Thymus (tissue), 11 donors: ENCODE measurements at regions not wholly inside any gene's neighbourhood (a gene's known extent, or its start where the extent isn't known, plus 50 kb on each side); places are given as distances from the start of the nearest gene placed in this dataset.

Source experiments
- DNase-seq, 9 donors: peaks; one replicate each; pipeline ENCODE4 v3.0.0-alpha.2; 2013; ENCODE audit warnings: low spot score in 9 of 9, low read depth in 6 of 9, missing footprints in 1 of 9
- H3K27ac ChIP-seq, 2 donors: one replicate each; pipeline ENCODE4 v1.5.1; 2013; ENCODE audit warnings: control low read depth in 1 of 2, low read depth in 1 of 2, low read length in 1 of 2, mild to moderate bottlenecking in 1 of 2, moderate library complexity in 1 of 2
- H3K27me3 ChIP-seq, 2 donors: one replicate each; pipeline ENCODE4 v1.5.1; 2013; ENCODE audit warnings: low read length in 1 of 2; ENCODE audit not compliant: control insufficient read depth in 2 of 2, insufficient read depth in 1 of 2
- H3K36me3 ChIP-seq, 2 donors: one replicate each; pipeline ENCODE4 v1.5.1; 2013; ENCODE audit warnings: low read length in 1 of 2, mild to moderate bottlenecking in 1 of 2, moderate library complexity in 1 of 2; ENCODE audit not compliant: control insufficient read depth in 2 of 2, insufficient read depth in 2 of 2
- H3K4me1 ChIP-seq, 2 donors: one replicate each; pipeline ENCODE4 v1.5.1; 2013; ENCODE audit warnings: low read length in 2 of 2; ENCODE audit not compliant: control insufficient read depth in 2 of 2, insufficient read depth in 2 of 2
- H3K4me3 ChIP-seq, 2 donors: one replicate each; pipeline ENCODE4 v1.5.1; 2013; ENCODE audit warnings: low read length in 2 of 2, control low read depth in 1 of 2, mild to moderate bottlenecking in 1 of 2
- H3K9me3 ChIP-seq, 2 donors: one replicate each; pipeline ENCODE4 v1.5.1; 2013; ENCODE audit warnings: low read length in 1 of 2, mild to moderate bottlenecking in 1 of 2; ENCODE audit not compliant: control insufficient read depth in 2 of 2, insufficient read depth in 1 of 2
- WGBS: extraction: QIAGEN DNeasy Blood & Tissue Kit; methylation state at CpG from one replicate; pipeline ENCODE4 v1.1.7; 2013; 5-methylcytosine and 5-hydroxymethylcytosine counted together
- donor health status: healthy.

GRCh38 chr1:229194096-229194495 lies 76.8 kb upstream of the RAB4A start:
- Histone ChIP-seq H3K27me3 (no peaks in the 10 kb centered on the region), H3K27ac (no peak overlapping the region), H3K36me3 (no peaks in the 10 kb centered on the region), H3K9me3 (no peaks in the 10 kb centered on the region), H3K4me3 (no peak overlapping the region), H3K4me1 (no peaks in the 10 kb centered on the region)
- 95% methylated on average over 9 of the region's 9 CpGs for WGBS
- DNase-seq: no peak

DNA sequence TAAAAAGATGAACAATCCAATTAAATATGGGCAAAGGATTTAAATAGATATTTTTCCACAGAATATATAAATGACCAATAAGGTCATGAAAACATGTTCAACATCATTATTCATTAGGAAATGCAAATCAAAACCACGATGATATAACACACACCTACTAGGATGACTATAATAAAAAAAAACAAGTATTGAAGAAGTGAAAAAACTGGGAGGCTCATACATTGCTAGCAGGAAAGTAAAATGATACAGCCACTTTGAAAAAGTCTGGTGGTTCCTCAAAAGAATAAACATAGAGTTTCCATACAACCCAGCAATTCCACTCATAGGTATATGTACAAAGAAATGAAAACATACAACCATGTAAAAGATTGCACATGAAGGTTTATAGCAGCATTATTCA lies 75.7 kb upstream of the RAB4A start:
- WGBS: 89% methylated on average over 1 of the region's 1 CpG
- Histone ChIP-seq H3K4me1 (peaks cover 6 to 11% of the 10 kb centered on the region in 2 donors), H3K27me3 (no peaks in the 10 kb centered on the region), H3K4me3 (no peak overlapping the region), H3K36me3 (no peaks in the 10 kb centered on the region), H3K9me3 (no peaks in the 10 kb centered on the region), H3K27ac (no peak overlapping the region)
- no peak for DNase-seq

- H3K9me3 ChIP-seq: no peaks in the 10 kb centered on the region
Measured at GRCh38 chr1:229196404-229197264, 74.3 kb upstream of the RAB4A start.

GRCh38 chr1:229197265-229197585 lies 73.7 kb upstream of the RAB4A start:
- 94% methylated on average over 5 of the region's 5 CpGs for WGBS
- Histone ChIP-seq H3K27ac (no peak overlapping the region), H3K9me3 (no peaks in the 10 kb centered on the region), H3K36me3 (no peaks in the 10 kb centered on the region), H3K4me3 (no peak overlapping the region), H3K4me1 (peaks cover 6 to 13% of the 10 kb centered on the region in 2 donors), H3K27me3 (no peaks in the 10 kb centered on the region)
- no peak for DNase-seq

More at GRCh38 chr1:229196404-229197264, 74.3 kb upstream of the RAB4A start:
- Histone ChIP-seq H3K36me3 (no peaks in the 10 kb centered on the region), H3K4me3 (no peak overlapping the region), H3K27ac (no peak overlapping the region), H3K27me3 (no peaks in the 10 kb centered on the region), H3K4me1 (peaks cover 6 to 13% of the 10 kb centered on the region in 2 donors)
- WGBS: 97% methylated on average over 6 of the region's 6 CpGs
- no peak for DNase-seq

DNA sequence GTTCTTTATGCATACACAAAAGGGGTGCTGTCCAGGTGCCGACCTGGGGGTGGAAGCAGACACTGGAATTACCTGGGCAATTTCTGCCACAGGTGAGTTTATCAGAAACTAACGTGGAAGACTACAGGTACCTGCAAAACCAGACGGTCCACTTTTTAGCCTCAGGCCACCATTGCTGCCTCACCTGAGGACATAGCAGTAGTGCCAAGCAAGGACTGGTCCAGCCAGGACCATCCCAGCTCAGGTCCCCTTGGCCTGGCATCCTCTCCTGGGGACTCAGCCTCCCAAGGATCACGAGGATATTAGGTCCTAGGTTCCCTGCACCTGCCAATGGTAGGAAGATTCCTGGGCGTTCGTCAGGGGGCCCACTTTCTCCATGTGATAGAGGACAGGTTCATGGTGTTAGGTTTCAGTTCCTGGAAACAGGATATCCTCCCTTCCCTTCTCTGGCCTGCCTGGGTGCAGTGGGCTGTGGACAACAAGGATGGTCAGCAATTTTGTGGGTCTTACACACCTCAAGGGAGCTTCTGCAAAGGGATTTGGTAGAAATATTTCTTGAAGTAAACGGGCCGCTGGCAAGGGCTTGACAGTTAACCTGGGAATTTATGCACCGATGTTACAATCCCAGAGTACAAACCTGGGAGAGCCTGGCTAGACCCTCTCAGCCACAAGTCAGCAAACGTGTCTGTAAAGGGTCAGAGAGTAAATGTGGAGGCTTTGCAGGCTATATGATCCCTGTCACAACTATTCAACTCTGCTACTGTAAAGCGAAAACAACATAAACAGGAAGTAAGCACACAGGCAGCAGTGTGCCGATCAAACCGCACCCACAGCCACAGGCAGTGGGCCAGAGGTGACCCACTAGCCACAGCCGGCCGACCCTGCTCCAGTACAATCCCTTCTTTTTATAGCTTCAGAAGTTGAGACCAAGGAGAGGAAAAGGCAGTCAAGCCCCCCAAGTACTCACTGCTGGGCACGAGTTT lies 71.4 kb upstream of the RAB4A start:
- no peaks in the 10 kb centered on the region for H3K36me3 ChIP-seq
- peaks cover 6 to 24% of the 10 kb centered on the region in 2 donors for H3K4me1 ChIP-seq
- H3K4me3 ChIP-seq: no peak overlapping the region
- peak in 3 of 9 donors; percentile 27 to 71 (median 51) for DNase-seq
- no peaks in the 10 kb centered on the region for H3K27me3 ChIP-seq
- H3K27ac ChIP-seq: peak overlapping the region in 1 of 2 donors; percentile 57
- WGBS: 74% methylated on average over 16 of the region's 16 CpGs
- H3K9me3 ChIP-seq: no peaks in the 10 kb centered on the region

- H3K36me3 ChIP-seq: no peaks in the 10 kb centered on the region
- no peaks in the 10 kb centered on the region for H3K27me3 ChIP-seq
- H3K4me3 ChIP-seq: no peak overlapping the region
- WGBS: 81% methylated on average over 5 of the region's 5 CpGs
- DNase-seq: peak in 4 of 9 donors; percentile 30 to 73 (median 60)
- peaks cover 16 to 50% of the 10 kb centered on the region in 2 donors for H3K4me1 ChIP-seq
- no peaks in the 10 kb centered on the region for H3K9me3 ChIP-seq
- no peak overlapping the region for H3K27ac ChIP-seq
Measured at GRCh38 chr1:229203030-229203751, 67.7 kb upstream of the RAB4A start.

GRCh38 chr1:229203991-229204632 lies 66.8 kb upstream of the RAB4A start:
- peaks cover 16 to 50% of the 10 kb centered on the region in 2 donors for H3K4me1 ChIP-seq
- DNase-seq: no peak
- 97% methylated on average over 11 of the region's 11 CpGs for WGBS
- no peaks in the 10 kb centered on the region for H3K27me3 ChIP-seq
- peaks cover 0 to 4% of the 10 kb centered on the region in 2 donors for H3K9me3 ChIP-seq
- no peak overlapping the region for H3K4me3 ChIP-seq
- peak overlapping the region in 1 of 2 donors; percentile 83 for H3K27ac ChIP-seq
- no peaks in the 10 kb centered on the region for H3K36me3 ChIP-seq

DNA sequence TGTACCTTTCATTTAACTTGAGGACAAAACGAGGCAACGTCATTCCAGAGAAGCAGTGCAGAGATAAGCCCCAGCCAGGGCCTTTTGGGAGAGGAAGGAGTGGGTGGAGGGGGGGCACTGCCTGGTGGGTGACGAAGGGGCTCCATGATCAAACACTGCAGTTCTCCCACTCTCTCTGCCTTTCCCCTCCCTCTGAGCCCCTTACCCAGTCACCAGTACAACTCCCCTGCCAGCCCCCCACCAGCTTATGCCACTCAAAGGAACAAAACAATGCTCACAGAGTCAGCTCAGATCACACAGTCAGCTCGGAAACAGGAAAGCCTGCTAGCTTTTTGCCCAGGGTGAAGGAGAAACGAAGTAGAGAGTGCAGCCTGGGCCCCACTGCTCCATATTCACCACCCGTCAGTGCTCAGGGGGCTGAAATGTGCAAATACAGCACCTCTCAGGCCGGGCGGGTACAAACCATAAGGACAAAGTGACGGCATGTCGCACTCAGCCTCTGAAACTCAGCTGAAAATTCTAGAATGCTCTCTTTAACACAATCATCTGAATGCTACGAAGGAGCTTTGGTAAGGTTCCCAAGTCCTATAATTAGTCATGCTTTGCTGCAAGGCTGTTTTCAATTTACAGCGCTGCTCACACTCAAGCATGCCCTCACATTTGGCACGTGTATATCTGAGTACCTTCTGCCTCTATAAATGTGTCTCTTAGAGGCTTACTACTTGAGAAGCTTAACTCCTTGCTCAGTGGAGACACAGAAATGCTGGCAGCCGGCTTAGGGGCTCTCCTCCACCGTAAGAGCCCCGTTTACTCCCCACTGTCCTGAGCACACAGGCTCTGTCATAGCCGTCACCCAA lies 65.8 kb upstream of the RAB4A start:
- peaks cover 9 to 40% of the 10 kb centered on the region in 2 donors for H3K4me1 ChIP-seq
- no peak overlapping the region for H3K4me3 ChIP-seq
- H3K36me3 ChIP-seq: no peaks in the 10 kb centered on the region
- H3K27me3 ChIP-seq: no peaks in the 10 kb centered on the region
- DNase-seq: peak in 6 of 9 donors; percentile 31 to 75 (median 38)
- H3K9me3 ChIP-seq: peaks cover 0 to 4% of the 10 kb centered on the region in 2 donors
- peak overlapping the region; percentile 62 to 83 for H3K27ac ChIP-seq
- WGBS: 83% methylated on average over 17 of the region's 17 CpGs
